HG03039 (cell line): ENCODE measurements at regions not wholly inside any gene's neighbourhood (a gene's known extent, or its start where the extent isn't known, plus 50 kb on each side); places are given as distances from the start of the nearest gene placed in this dataset.

Experiments
- ATAC-seq: cut with Tn5 transposase; IDR thresholded peaks from one replicate; pipeline ENCODE4 v1.9.1; 2021; ENCODE audit warnings: mild to moderate bottlenecking, moderate library complexity; ENCODE audit not compliant: unreplicated experiment

DNA sequence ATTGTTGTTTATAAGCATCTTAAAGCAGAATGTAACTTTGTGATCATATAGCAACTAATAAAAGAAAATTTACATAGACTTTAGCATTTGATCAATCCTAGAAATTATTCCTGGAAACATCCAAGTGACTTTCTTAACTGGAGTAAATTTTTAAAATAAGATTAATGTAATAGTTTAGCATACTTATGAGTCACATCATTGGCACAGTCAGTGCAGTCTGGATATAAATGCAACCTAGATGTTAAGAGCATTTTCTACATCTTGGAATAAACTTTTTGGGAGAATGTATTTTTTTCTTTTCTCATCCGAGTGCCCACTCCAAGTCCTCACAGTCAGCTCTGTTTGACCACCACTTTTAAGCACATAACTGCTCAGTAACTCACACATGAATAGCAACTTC lies 324.6 kb upstream of the PLSCR5 start:
- ATAC-seq, result no peak

DNA sequence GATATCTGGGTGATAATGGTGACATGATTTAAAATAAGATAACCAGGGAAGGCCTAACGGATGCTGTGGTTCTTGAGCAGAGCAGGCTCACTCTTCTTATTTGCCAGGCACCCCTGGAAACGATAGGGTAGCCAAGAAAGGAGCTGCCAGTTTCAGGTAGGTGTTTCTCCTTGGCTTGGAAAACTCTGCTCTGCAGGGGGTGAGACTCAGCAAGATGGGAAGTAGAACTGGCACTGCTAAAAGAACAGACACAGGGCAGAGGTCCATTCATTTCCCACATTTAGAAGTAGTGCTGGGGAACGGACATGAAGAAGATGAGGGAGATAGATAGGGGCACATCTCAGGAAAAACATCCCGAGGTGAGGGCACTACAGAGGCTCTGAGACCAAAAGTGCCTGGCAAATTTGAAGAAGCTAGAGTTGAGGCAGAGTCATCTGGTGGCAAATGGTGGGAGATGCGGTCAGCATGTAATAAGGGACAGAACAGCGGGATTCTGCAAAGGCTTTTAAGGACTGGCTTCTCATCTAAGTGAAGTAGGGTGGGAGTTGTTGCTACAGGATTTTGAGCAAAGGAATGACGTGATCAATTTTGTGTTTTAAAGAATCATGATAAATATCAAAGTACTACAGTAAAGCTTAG lies 323.4 kb upstream of the PLSCR5 start:
- no peak for ATAC-seq

DNA sequence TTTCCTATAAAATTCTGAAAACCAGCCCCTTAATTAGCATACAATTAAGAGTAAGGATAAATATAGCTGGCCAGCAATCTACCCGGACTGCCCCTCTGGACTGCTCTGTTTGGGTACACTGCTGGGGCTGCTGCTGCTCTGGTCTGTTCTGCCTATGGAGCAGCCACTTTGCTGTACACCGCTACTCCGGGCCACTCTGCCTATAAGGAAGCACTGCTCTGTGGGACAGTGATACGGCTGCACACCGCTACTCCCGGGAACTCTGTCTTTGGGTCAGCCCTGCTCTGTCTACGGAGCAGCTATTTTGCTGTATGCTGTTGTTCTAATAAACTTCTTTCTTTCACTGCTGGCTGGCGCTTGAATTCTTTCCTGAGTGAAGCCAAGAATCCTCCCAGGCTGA lies 316.5 kb upstream of the PLSCR5 start:
- no peak for ATAC-seq

DNA sequence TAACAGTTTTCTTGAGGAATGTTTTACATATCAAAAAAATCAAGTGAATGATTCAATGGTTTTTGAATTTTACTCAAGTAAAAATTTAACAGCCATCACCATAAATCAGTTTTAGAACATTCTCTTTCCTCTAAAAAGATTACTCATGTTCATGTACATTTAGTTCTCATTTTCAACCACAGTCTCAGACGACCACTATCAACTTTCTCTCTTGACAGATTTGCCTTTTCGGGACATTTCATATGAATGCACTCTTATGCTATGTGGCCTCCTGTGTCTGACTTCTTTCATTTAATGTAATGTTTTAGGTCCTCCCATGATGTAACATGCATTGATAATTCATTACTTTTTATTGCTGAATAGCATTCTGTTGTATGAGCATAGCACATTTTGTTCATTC lies 309.3 kb upstream of the PLSCR5 start:
- ATAC-seq, result no peak

DNA sequence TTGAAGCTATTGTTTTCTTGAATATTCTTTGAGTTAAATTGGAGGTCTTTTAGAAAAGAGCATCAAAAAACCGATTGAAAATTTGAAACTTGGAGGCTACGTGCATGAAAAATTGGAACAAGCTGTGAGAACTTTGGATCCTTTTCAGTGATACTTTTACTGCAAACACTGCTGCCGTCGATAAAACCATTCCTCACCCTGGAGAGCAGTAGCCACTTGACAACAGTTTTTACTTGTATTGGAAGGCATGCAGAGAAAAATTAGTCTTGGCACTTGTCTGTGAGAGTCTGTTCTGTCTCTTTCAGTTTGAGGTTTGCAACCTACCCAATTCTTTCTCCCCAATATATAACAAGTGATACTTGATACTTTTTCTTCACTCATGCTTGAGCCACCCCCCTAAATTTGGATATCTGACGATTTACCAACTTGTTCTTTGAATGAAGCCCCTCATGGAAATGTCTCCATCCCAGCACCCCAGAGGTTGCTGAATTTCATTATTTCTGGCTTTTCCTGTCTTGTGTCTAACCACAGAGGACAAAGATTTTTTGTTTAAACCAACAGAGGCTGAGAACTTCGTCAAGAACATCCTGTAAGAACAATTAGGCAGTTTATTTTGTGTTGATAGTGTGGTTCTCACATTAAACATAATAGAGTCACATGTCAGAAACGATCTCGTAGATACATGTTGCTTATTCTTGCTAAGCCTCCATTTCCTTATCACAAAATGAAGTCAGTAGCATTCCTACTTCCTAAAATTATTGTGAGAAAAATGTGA lies 307.3 kb upstream of the PLSCR5 start:
- no peak for ATAC-seq

DNA sequence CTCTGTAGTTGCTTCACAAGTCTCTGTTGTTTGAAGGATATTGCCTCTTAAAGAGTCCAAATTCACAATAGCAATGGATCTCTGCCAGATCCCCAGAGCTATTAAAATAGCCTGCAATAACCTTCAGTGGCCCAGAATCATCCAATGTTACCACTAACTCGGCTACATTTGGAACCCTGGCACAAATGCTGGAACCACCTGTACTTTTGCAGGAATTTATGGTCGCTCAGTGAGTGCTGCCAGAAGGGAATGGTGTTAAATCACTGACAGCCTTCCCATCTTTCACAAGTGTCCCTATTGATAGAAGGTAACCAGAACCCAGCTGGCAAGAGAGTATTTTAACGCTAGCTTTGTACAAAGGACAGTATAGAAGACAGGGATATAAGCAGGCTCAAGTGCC lies 298.8 kb upstream of the PLSCR5 start:
- no peak for ATAC-seq

DNA sequence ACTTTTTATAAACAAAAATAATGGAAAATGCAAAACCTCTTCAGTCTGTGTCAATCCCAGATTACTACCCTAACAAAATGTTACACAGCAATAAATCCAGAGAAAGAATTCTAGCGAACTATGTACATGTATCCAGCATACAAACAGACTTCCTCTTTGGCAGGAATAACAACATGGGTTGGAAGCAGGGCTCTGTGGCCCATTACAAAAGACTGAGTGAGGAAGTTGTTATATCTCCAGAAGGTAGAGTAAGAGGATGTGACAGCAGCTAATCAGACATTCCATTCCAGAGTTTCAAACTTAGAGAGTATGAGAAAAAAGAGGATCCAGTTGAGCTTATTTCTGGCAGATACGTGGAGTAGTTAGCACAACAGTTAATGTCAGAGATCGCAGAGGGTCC lies 294.0 kb upstream of the PLSCR5 start:
- no peak for ATAC-seq

DNA sequence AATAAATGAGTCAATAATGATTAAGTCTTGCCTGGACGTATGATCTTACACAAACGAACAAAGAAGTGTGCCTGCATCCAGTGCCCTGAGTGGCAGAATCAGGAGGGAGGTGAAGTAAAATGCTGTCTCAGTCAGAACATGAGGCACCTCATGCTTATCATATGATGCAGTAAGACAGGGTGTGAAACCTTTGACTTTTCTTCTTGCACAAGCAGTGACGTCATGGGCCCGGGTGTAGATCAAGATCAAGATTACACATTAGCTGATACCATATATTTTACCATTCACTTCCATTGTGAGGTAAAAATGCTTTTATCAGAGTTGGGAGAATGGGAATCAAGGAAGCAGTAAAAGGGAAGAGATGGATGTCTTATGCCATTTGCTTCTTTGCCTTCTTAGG lies 291.6 kb upstream of the PLSCR5 start:
- no peak for ATAC-seq

DNA sequence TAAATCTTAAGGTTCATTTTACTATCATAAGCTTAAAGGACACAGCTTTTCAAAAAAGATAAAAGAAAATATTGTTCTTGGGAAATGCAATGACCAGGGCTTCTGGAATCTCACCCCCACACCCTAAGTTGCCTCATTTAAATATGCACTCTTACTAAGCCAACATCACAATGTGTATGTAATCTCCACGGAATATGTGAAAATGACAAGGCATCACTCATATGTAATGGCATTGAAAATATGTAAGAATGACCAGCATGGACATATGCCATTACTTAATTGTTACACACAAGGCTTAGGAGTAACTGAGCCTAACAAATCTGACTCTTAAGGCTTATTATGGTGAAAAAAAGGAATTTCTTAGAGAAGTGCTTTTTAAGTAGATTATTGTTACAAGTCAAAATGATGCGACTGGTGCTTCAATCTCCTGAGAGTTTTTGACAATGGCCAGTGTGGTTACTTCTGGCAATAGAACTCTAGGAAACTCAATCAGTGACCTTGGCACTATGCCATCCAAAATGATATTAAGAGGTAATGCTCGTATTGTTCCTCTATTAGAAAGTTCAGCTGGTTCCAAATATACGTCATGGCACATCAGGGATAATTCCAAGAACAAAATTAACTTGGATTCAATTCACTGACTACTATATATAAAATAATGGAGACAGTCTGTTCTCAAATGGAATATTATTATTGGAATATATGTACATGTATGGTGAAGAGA lies 290.0 kb upstream of the PLSCR5 start:
- no peak for ATAC-seq

DNA sequence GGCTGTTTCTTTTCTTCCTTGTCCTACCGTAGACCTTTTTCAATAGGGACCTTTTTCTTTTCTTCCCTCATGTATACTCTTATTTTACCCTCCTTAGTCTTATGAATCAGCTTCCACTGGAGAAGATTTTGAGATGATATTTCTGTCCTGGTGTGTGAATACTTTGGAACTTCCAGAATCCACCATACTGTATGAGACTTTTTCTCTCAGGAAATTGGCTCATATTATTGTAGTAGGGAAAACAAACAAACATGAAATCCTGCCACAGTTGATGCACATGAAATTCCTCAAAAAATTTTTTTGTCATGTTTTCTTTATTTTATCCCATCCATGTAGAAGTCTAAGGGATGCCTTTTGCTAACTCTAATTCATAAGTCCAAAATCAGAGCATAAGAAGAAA lies 289.3 kb upstream of the PLSCR5 start:
- ATAC-seq, result no peak

DNA sequence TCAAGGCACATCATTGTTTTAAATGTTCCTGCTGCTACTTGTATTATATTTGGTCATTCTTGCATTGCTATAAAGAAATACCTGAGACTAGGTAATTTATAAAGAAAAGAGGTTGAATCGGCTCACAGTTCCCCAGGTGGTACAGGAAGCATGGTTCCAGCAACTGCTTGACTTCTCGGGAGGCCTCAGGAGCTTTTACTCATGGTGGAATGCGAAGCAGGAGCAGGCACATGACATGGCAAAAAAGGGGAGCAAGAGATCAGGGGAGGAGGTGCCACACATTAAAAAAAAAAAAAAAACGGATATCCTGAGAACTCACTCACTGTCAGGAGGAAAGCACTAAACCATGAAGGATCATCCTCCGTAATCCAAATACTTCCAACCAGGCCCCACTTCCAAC lies 286.9 kb upstream of the PLSCR5 start:
- ATAC-seq, result no peak

DNA sequence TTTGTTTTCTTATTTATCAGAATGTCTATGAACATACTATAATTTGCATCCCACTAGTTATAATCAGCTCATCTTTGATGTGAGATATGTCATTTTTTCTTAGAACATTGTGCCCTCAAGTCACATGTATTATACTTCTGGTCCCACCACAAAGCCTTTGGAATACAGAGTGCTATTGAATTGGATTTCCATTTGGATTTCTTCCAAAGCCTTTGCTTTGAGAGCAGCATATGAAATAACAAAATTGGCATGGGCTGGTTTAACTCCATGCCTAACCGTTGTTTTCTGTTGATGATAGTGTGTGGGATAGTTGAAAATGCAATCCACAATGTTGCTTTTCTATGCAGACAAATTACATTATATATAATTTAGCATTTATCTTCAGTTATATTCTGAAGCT lies 284.5 kb upstream of the PLSCR5 start:
- no peak for ATAC-seq

DNA sequence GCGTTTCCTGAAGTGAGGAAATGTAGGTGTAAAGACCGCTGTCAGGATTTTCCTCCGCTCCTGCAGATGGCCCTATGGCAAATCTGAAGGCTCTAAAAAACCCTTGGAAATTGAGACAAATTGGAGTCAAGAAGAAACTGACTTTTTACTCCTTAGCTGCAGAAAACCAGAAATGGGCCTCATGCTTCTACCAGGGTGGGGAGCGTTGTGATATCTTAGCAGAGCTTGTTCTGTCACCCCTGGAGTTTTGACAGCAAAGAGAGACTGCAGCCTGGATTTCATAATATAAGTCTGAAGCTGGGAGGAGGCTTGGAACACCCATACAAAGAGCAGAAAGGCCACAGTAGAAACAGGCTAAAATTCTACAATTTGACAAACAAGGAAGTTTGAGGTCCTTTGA lies 283.0 kb upstream of the PLSCR5 start:
- ATAC-seq, result no peak

DNA sequence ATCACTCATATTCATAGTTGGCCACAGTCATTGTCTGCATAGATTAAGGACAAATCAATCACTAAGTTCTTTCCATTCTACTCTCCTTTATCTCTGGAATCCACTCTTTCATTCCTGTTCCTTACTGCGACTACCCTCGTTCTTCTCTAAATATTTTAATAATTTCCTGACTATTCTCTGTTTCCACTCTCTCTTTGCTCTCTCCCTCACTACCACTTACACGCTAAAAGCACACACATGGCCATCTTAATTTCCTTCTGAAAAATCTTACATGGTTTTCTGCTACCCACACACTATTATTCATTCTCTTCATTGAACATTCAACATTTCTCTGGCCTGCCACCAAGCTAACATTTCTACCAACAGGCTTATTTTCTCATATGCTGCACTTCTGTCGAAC lies 279.6 kb upstream of the PLSCR5 start:
- no peak for ATAC-seq

DNA sequence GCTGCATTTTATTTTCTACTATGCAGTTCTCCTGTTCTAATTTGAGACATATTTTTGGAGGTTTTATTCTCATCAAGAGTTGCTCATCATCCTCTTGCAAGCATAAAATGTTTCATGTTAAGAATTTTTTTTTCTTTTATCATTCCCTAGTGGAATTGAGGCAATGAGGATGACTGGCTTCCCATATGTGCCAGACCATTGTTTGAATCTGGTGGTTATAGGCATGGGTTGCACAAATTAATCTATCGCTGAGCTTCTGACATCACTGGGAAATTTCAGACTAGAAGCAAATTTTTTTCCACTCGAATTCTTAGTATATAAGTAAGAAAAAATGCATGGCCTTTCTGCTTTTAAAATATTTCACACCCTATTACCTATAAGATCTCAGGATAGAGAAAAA lies 279.1 kb upstream of the PLSCR5 start:
- ATAC-seq, result no peak

DNA sequence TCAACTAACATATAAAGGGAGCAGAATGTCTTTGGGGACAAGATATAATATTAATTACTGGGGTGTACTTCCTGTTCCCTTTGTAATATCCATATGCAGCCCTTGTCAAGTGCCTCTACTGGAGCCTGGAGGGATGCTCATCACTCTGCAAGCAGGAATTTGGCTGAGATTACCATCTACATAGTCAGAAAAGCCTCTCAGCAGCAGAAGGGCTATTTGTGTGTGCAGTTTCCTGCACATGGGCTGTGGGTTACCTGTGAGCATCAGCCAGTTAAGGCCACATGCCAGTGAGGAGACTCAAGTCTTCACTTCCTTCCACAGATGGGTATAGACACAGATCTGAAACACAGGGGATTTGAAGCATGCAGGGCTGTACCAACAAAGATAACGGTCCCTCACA lies 278.1 kb upstream of the PLSCR5 start:
- no peak for ATAC-seq

DNA sequence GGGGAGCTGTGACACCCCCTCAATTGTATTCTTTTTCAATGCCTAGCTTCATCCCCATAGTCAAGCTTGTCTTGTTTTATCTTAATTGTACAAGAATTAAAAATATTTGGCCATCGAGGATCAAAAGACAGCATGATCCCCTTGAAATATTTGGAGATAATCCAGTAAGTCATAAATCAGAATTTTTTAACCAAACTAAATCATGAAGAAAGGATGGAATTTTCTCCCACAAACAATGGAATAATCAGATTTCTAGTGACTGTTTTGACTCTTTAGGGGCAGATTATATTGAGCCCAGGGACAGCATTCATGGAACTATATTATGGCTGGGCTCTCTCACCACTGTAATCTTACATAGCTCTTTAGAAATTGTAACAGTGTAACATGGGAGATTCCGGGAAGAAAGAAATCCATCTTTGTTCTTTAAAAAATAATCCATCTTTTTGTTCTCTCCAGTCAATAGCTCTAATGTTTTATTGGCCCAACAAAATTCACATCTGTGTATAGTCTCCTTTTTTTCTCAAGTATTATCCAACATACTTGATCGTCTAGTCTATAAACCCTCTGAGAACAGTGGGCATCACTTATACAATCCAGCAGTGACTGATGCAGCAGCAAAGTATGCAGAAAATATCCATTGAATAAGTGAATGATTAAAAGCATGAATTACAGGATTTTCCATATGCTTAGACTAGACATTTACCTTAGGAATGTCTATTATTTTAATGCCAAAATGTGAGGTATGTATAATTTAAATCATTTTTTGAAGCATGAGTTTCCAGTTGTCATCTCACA lies 277.0 kb upstream of the PLSCR5 start:
- no peak for ATAC-seq

DNA sequence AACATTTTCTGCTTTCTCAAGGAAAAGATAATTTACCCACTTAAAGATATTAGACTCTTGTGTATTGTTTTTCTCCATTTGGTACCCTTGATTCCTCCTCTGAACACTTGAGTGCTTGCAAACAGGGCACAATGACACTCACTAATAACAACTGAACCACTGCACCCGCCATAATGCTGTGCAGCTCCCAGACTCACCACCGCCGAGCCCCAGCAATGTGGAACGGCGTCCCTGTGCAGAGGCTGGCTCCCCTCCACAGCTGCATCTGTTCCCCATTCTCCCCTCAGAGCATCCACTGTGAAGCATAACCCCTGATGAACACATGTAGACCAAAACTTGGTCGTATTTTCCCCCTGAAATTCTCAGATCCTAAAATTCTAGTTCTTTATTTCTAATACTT lies 276.2 kb upstream of the PLSCR5 start:
- ATAC-seq, result no peak

DNA sequence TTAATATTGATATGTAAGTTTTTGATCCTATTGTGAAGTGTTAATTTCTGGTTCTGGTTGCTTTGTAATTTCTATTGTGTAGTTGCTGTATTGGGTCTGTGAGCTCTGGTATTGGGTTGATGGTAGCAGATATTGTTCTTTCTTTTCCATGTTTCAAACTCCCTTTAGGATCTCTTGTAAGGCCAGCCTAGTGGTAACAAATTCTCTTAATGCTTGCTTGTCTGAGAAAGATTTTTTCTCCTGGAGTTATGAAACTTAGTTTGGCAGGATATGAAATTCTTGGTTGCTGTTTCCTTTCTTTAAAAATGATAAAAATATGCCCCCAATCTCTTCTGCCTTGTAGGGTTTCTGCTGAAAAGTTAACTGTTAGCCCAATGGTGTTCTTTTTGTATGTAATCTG lies 268.6 kb upstream of the PLSCR5 start:
- ATAC-seq, result no peak

DNA sequence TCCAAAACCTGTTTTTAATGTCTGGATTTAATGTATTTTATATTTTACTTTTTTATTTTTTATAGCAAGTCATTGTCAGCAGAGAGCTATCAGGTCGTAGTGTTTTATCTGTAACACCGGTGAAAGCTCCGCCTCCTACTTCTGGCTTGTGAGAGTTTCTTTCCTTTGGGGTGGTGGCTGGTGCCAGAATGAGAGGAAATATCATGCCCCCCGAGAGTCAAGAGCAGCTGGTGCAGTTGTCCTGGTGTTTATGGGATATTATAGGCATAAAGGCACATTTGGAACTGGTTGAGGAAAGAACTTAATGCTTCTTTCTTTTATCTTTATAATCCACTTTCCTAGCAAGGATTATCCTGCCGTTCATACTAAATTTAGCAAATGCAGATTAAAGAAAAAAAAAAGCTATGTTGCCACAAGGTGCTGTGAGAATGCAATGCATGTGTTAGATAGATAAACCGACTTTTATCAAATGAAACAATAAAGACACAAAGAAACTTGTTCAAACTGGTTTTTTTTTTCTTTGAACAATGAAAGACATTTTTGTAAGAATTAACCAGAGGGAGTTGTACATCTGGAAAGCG lies 260.1 kb upstream of the PLSCR5 start:
- ATAC-seq, result no peak

DNA sequence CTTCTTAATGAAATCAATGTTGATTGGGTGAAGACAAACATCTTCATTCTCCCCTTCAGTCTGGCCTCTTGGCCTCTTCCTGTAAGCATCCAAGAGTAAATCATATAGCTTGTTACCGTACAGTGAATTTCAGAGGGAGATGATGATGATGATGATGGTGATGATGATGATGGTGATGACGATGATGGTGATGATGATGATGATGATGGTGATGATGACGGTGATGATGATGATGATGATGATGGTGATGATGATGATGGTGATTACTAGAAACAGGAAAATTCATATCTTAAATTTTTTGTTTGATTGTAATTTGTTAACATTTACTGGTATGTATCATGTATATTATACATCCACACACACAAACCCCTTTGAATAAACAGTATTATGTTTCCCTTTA lies 256.1 kb upstream of the PLSCR5 start:
- no peak for ATAC-seq
